Muscle layer of colon (tissue), 2 donors: ENCODE measurements at regions not wholly inside any gene's neighbourhood (a gene's known extent, or its start where the extent isn't known, plus 50 kb on each side); places are given as distances from the start of the nearest gene placed in this dataset.

Source experiments
- H3K27ac ChIP-seq: one replicate; pipeline ENCODE4 v1.7.0; 2013; ENCODE audit warnings: low read depth, mild to moderate bottlenecking, low read length, moderate library complexity
- H3K27me3 ChIP-seq, 2 donors: one replicate each; pipeline ENCODE4 v1.7.0; 2013; ENCODE audit warnings: low read length in 2 of 2, mild to moderate bottlenecking in 2 of 2; ENCODE audit not compliant: insufficient read depth in 2 of 2, control insufficient read depth in 1 of 2
- H3K36me3 ChIP-seq: one replicate; pipeline ENCODE4 v1.7.0; 2013; ENCODE audit warnings: mild to moderate bottlenecking, low read length; ENCODE audit not compliant: insufficient read depth
- H3K4me1 ChIP-seq: one replicate; pipeline ENCODE4 v1.7.0; 2013; ENCODE audit warnings: mild to moderate bottlenecking, low read length; ENCODE audit not compliant: insufficient read depth
- H3K4me3 ChIP-seq, 2 donors: one replicate each; pipeline ENCODE4 v1.7.0; 2013; ENCODE audit warnings: low read length in 2 of 2, low read depth in 1 of 2, mild to moderate bottlenecking in 1 of 2, moderate library complexity in 1 of 2
- H3K9ac ChIP-seq: one replicate; pipeline ENCODE4 v1.7.0; 2013; ENCODE audit warnings: low read length
- H3K9me3 ChIP-seq: one replicate; pipeline ENCODE4 v1.7.0; 2013; ENCODE audit warnings: mild to moderate bottlenecking, low read length
- donor health status: abdominal sarcoma.
- donor health status: Adenocarcinoma of cecum.

DNA sequence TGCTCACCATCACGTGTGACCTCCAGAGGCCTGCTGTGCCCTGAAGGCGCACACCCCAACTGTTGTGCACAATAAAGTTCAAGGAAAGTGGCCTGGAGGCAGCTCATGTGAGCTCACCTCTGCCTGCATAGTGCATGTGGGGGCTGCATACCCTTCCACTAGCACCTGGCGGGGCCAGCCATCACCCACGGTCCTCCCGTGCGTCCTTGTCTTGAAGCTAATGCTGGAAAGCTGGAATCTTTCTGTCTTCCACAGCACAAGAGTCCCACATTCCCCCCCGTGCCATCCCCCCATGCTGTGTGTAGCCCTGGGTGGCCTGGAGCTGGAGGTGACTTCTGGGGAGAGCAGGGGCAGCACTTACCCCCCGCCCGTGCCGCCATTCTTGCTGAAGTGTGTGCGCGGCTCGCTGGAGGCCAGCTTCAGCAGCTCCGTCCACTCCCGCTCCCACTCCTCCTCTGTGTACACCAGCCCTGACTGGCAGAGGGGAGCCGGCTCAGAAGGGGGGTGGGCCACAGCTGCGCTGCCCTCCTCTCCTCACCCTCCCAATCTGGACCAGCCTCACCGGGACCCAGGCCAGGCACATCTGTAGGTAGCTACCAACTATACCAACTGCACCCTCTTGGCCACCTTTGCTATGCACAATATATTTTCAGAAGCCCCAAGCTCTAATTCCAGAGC lies 199.5 kb downstream of the KLF13 start:
- Histone ChIP-seq H3K9ac (no peak overlapping the region), H3K27me3 (no peaks in the 10 kb centered on the region), H3K4me3 (no peak overlapping the region), H3K9me3 (no peaks in the 10 kb centered on the region), H3K36me3 (no peaks in the 10 kb centered on the region), H3K27ac (no peak overlapping the region), H3K4me1 (no peaks in the 10 kb centered on the region)

- Histone ChIP-seq H3K9ac (no peak overlapping the region), H3K4me3 (no peak overlapping the region), H3K9me3 (no peaks in the 10 kb centered on the region), H3K4me1 (no peaks in the 10 kb centered on the region), H3K27ac (no peak overlapping the region), H3K27me3 (no peaks in the 10 kb centered on the region), H3K36me3 (no peaks in the 10 kb centered on the region)
These were observed 200.5 kb downstream of the KLF13 start for GRCh38 chr15:31526916-31527690.

GRCh38 chr15:31528846-31529245 lies 202.2 kb downstream of the KLF13 start:
- Histone ChIP-seq H3K4me3 (no peak overlapping the region), H3K27ac (no peak overlapping the region), H3K36me3 (no peaks in the 10 kb centered on the region), H3K4me1 (no peaks in the 10 kb centered on the region), H3K9me3 (no peaks in the 10 kb centered on the region), H3K27me3 (no peaks in the 10 kb centered on the region), H3K9ac (no peak overlapping the region)

DNA sequence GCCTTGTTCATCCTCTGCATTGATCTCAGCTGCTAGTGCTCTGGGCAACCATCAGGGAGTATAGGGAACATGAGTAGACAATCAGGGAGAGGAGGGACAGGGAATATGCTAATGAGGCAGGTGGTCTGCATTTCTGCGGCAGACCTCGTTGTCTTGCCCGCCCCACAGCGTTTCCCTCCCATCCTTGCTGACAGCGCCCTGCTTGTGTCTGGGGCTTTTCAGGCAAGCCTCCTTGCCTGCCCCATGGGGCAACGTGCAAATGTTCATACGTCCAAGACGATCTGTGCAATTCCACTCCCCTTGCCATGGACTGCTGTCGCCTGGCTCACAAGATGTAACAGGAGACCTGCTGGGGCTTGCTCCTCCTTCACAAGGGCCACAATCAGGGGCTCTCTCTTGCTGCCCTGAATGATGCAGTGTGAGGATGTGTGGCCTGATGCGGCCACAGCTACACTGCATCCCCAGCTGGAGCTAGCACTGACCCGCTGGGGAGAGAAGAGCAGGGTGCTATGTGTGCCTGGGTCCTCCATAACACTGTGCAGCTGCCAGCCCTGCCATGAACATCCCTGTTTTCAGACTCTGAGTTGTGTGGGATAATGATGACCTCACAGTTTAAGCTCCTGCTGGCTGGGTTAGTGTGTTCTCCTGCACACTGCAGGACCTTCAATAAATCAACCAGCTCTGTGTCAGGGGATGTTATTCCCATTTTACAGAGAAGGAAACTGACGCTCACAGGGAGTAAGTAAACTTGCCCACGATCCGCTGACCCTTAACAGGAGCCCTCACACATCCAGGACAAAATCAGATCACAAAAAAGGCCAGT lies 211.3 kb downstream of the KLF13 start:
- H3K36me3 ChIP-seq = no peaks in the 10 kb centered on the region
- H3K4me1 ChIP-seq = no peaks in the 10 kb centered on the region
- no peak overlapping the region for H3K9ac ChIP-seq
- H3K9me3 ChIP-seq = no peaks in the 10 kb centered on the region
- no peak overlapping the region for H3K27ac ChIP-seq
- no peaks in the 10 kb centered on the region for H3K27me3 ChIP-seq
- H3K4me3 ChIP-seq = no peak overlapping the region

- Histone ChIP-seq H3K4me1 (no peaks in the 10 kb centered on the region), H3K27ac (no peak overlapping the region), H3K27me3 (no peaks in the 10 kb centered on the region), H3K9ac (no peak overlapping the region), H3K36me3 (no peaks in the 10 kb centered on the region), H3K9me3 (no peaks in the 10 kb centered on the region), H3K4me3 (no peak overlapping the region)
These were observed 214.0 kb downstream of the KLF13 start for GRCh38 chr15:31540633-31541032.

DNA sequence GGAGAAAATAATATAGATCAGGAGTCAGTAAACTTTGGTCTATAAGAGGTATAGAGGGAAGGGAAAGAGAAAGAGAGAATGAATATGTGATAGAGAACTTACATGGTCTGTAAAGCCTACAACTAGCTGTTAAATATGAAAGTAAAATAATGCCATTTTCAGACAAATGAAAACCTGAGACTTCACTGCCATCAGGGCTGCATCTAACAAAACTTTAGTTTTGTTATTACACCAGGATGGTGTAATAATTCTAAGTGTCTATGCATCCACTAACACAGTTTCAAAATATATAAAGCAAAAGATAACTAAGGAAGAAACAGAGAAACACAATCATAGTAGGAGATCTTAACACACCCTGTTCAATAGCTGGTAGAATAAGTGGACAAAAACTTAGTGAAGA lies 217.7 kb downstream of the KLF13 start:
- no peak overlapping the region for H3K9ac ChIP-seq
- H3K27me3 ChIP-seq = no peaks in the 10 kb centered on the region
- H3K36me3 ChIP-seq = no peaks in the 10 kb centered on the region
- no peak overlapping the region for H3K4me3 ChIP-seq
- no peaks in the 10 kb centered on the region for H3K9me3 ChIP-seq
- no peak overlapping the region for H3K27ac ChIP-seq
- H3K4me1 ChIP-seq = no peaks in the 10 kb centered on the region

GRCh38 chr15:31545257-31545656 lies 218.6 kb downstream of the KLF13 start:
- H3K27me3 ChIP-seq = no peaks in the 10 kb centered on the region

GRCh38 chr15:31550211-31550977 lies 223.8 kb downstream of the KLF13 start:
- Histone ChIP-seq H3K9ac (no peak overlapping the region), H3K4me3 (no peak overlapping the region), H3K27me3 (no peaks in the 10 kb centered on the region), H3K4me1 (no peaks in the 10 kb centered on the region), H3K9me3 (no peaks in the 10 kb centered on the region), H3K27ac (no peak overlapping the region), H3K36me3 (no peaks in the 10 kb centered on the region)

More at GRCh38 chr15:31545257-31545656, 218.6 kb downstream of the KLF13 start:
- H3K36me3 ChIP-seq = no peaks in the 10 kb centered on the region
- H3K9ac ChIP-seq = no peak overlapping the region
- no peaks in the 10 kb centered on the region for H3K9me3 ChIP-seq
- H3K4me1 ChIP-seq = no peaks in the 10 kb centered on the region
- H3K4me3 ChIP-seq = no peak overlapping the region
- no peak overlapping the region for H3K27ac ChIP-seq

DNA sequence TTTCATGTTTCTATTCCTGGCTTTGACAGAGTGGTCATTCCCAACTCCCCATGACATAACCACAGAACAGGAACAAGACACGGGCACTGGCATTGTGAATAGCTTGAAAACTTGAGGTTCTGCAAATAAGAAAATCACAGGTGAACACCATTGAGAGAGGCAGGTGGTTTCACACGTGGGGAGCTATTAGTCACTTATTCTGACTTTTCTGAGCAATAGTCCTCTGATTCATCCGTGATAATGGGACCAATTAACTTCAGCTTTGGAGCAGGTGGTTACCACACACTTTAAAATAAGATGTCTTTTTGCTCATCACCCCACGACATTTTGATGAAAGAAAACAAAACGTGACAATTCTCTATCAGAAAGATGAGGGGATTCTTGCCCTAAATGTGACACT lies 224.7 kb downstream of the KLF13 start:
- no peak overlapping the region for H3K4me3 ChIP-seq
- no peaks in the 10 kb centered on the region for H3K4me1 ChIP-seq
- no peaks in the 10 kb centered on the region for H3K9me3 ChIP-seq
- no peaks in the 10 kb centered on the region for H3K36me3 ChIP-seq
- no peaks in the 10 kb centered on the region for H3K27me3 ChIP-seq
- H3K9ac ChIP-seq = no peak overlapping the region
- no peak overlapping the region for H3K27ac ChIP-seq

DNA sequence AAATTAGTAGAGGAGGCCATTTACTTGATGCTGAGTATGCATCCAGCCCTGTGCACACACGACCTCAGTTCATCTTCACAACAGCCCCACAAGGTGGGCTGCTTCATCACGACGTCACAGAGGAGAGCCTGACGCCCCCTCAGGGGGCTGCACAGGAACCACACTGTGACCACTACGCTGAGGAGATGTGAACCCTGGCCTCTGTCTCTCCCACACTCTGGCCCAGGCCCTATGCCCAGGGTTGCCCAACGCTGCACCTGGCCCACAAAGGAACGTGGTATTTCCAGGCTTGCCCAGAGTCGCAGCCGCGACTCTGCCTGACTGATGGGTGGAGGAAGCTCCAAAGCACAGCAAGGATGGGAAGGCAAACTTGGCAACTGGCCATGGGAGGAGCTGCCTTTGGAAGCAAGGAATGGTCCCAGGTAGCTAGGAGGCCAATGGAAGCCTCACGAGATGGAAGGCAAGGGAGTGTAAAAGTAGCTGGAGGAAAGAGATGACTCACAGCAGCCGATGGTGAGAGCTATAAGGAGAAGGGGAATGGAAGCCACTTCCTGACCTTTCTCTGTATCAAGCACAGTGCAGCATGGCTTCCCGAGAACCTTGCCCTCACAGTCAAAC lies 226.0 kb downstream of the KLF13 start:
- Histone ChIP-seq H3K9me3 (no peaks in the 10 kb centered on the region), H3K27me3 (no peaks in the 10 kb centered on the region), H3K9ac (no peak overlapping the region), H3K36me3 (no peaks in the 10 kb centered on the region), H3K4me3 (no peak overlapping the region), H3K27ac (no peak overlapping the region), H3K4me1 (no peaks in the 10 kb centered on the region)
